Stimulated activated CD8-positive, alpha-beta memory T cell treated with anti-CD3 and anti-CD28 coated beads, Interleukin-2, amount 100 ng/mL, for 48 hours (primary cell): ENCODE measurements at regions not wholly inside any gene's neighbourhood (a gene's known extent, or its start where the extent isn't known, plus 50 kb on each side); places are given as distances from the start of the nearest gene placed in this dataset.

Experiments
- DNase-seq, 2 donors: peaks; one replicate each; pipeline ENCODE4 v3.0.0-alpha.2; 2020; ENCODE audit warnings: low read depth in 2 of 2

DNA sequence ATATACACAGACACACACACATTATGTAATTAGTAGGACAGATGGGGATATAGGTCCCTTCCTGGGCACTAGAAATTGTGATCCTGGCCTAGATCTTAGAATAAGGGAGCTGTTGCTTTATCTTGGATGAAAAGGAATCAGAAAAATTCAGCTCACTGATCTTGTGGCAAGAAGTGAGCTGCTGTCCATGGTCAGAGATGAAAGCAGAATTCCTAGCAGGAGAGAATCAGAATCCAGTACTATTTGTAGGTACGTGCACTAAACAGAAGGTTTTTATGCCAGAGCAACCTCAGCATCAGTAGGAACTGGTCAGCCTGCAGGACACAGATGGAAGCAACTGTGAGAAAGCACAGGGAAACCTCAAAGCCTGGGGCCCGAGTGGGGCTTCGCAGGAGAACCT is 549.2 kb upstream of the POM121L12 start:
- DNase-seq = no peak

DNA sequence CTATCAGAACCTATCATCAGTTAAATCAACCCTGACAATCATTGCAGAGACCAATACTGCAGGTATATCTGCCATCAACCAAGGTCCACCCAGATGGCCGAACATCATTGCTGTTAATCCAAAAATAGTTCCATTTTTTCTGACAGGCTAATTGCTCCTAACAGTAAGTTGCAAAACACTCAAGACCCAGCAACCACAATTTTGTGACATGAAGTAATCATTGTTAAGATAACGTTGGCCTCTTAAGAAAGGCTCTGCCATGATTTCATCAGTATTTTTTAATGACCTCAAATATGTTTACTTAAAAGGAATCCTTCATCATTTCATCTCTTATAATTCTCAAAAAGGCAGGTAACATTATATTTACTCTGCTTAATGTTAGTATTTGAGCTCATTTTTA is 553.4 kb upstream of the POM121L12 start:
- DNase-seq = no peak

DNA sequence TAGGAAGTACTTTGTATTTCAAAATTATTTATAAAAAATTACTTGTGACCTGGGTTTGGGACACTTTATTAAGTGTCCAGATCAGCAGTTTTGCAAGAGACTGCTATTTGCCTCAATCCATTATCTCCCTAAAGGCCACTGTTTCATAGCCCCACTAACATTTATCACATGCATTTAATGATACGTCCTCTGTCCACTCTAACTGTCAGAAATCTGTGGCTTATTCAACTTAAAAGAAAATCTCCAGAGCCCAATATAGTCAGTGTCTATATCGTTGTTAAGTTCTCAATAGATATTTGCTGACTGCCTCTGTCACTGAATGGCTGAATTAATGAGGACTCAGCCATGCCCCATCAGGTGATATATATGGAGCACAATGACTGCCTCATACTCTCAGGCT is 553.9 kb upstream of the POM121L12 start:
- no peak for DNase-seq

DNA sequence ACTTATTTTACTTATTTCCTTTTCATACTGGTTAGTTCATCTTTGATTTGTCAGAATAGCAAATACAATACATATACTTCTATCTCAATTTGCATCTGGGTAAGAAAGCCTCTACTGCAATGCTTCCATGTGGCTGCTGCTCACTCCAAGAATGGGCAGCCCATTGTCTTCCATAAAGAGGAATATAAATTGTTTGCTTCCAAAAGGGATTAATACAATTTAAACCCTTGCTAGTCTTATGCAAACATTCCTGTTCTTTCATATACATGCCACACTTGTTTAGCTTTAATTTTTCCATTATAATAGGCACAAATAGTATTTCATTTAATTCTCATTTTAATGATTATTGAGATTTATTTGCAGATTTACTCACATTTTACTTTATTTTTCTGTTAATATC is 555.4 kb upstream of the POM121L12 start:
- no peak for DNase-seq

DNA sequence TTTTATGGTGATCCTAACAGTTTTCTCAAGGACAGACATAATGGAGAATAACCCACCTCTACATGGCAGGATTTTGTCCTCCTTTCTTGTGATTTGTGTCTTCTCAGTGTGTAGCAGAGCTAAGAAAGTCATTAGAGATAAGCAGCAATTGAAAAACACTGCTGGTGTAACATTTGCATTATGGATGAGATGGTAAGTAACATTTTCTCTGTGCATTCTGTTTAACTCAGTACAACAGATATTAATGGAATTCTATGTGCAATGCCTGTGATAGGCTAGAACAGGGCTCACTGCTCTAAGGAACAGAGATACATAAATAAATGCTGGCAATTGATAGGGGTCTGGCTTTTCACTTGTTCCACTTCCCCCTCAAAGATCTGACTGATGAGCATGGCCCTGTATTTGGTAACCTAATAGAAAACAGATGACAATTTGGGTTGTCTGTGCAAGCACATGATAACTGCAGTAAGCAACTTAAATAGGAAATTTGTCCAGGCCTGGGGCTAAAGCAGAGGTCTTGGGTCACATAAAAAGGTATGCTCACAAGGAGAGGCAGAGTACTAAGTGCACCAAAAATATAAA is 560.3 kb upstream of the POM121L12 start:
- no peak for DNase-seq

DNA sequence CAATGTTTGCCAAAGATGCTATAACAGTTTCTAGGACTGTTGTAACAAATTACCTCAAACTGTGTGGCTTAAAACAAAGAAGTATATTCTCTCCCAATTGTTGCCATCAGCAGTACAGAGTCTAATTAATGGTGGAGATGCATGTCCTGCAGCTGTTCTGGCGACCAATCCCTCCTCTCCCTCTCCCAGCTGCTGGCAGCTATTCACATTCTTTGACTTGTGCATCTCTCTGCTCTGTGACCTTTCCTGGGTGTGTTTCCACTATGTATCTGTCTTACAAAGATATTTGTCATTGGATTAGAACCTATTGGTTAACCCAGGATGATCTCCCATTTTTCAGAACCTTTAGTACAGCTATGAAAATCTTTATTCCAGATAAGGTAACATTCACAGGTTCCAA is 561.7 kb upstream of the POM121L12 start:
- no peak for DNase-seq

DNA sequence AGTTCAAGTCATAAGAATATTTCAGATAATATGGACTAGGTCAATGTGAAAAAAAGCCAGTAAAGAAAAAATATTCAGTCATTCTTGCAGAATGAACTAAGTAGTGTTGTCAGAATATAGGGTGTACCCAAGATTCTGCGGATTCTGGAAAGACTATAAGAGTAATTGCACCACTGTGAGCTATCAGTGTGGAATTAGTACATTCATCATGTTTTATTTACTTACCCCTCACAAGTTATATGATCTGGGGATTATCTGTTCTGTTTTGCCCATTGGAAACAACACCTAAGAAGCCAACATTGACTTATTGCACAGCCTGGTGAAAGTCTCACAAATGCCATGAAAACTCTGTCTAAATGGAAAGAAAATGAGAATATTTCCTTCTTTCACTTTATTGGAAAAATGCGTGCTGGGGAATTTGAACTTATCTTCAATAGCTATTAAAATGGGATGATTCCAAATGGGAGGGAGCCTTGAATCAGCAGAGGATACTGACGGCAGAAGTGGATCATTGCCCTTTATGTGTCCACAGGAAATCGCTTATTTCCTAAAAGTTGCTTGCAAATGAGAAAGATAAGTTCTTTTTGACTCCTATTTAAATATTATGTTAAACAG is 563.3 kb upstream of the POM121L12 start:
- no peak for DNase-seq

DNA sequence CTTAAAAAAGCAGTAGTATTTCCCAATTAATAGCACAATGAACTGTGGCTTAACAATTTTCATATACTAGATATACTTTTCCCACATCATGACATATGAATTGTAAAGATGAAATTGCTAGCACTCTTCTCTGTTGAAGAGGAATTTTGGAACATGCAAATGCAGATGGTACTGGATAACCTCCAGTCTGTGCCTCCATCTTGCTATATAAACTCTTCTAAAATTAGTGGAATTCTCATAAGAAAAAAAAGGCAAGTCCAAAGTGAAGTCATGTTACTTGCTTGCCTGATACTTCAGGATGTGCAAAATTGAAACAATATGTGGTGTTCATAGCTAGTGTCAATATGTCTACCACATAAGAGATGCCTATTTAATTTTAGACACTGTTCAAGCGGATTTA is 570.2 kb upstream of the POM121L12 start:
- no peak for DNase-seq

DNA sequence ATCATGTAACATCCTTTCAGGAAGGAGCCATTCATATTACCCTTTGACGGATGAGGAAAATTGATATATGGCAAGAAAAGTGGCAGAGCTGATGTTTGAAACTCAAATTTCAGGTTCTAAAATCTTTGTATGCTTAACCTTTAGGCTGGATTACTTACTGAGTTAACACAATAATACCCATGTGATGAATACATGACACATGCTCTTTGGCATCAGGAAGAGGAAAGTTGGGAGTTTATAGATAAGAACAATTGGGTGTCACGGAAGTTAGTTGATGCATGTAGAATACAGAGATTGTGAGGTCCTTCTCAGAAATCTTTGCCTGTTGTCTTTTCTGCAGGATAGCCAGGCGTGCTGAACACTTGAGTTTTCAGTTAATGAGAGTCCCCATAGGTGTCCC is 572.1 kb upstream of the POM121L12 start:
- DNase-seq = no peak

DNA sequence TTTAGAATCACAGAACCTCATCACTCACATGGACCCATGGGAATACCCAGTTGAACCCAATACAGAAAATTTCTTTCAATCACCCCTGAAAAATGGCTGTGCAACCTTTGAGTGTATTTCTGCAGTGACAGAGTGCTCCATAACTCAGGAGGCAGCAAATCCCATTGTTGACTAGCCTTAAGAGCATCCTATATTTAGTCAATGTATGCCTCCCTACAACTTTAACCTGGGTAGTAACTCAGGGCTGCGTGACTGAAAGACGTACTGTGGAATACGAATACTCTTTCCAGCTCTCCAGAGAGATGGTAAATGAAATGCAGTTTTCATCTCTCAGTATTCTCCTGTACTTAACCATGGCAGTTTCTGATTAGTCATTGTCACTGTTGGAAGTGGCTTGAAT is 573.0 kb upstream of the POM121L12 start:
- DNase-seq = no peak

DNA sequence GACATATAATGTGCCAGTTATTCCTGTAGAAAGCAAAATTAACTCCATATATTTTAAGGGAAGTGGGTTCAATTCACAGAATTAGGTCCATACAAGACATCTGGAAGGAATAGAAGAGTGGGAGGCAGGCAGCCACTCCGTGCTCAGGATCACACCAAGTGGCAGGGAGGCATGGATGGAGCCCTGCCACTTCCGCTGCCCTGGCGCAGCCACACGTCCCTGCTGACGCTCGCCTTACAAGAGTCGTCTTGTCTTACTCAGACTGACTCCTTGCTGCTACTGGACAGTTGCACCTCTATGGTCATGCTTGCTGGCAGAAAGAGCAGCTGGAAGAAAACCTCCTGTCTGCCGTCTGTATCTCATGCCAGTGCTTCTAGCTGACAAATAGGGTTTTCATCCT is 579.9 kb upstream of the POM121L12 start:
- no peak for DNase-seq

DNA sequence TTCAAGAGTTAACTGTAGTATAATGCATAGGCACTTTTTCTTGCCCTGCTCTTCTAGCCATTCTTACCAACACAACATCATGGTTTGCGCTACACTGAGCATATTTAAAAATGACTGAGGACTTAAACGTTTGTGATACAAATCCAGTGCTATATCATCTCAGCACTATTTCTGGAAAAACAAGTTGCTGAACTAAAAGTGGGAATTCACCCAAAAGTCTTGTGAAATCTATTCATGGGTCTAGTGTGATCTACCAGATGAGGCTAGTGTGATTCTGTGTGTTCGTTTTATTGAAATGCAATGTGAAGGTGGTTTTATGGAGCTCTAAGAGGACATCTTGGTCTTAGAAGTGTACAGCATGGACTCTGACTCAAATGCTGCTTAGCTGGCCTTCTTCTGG is 584.6 kb upstream of the POM121L12 start:
- no peak for DNase-seq

DNA sequence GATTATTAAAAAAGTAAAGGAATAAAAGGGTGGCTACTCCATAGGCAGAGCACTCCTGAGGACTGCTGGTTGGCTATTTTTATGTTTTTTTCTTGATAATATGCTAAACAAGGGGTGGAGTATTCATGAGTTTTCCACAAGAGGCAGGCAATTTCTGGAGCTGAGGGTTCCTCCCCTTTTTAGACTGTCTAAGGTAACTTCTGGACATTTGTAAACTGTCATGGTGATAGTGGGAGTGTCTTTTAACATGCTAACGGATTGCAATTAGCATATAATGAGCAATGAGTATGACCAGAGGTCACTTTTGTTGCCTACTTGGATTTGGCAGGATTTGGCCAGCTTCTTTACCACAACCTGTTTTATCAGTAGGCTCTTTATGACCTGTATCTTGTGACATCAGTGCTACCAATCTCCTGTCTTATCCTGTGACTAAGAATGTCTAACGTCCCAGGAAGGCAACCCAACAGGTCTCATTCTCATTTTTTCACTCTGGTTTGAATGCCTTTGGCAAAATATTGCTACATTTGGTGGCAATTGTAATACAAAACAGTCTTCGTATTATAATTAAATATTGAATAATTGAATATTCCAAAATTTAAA is 587.8 kb upstream of the POM121L12 start:
- no peak for DNase-seq

DNA sequence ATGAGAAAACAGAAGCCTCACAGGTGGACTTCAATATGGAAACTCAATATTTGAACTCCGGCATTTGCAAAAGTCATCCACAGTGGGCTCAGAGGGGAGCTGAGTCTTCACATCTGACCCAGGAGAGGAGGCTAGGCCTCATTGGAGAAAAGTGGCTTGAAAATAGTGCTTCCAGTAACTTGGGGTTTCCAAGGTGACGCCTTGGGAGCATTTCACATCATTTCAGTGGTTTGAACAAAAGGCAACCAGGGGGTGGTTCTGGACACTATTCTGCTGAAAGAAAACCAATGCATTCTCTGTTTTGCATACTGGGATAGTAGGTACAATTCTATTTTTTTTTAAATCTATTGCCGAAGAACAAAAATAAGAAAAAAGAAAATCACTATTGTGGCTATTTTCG is 599.2 kb upstream of the POM121L12 start:
- no peak for DNase-seq

DNA sequence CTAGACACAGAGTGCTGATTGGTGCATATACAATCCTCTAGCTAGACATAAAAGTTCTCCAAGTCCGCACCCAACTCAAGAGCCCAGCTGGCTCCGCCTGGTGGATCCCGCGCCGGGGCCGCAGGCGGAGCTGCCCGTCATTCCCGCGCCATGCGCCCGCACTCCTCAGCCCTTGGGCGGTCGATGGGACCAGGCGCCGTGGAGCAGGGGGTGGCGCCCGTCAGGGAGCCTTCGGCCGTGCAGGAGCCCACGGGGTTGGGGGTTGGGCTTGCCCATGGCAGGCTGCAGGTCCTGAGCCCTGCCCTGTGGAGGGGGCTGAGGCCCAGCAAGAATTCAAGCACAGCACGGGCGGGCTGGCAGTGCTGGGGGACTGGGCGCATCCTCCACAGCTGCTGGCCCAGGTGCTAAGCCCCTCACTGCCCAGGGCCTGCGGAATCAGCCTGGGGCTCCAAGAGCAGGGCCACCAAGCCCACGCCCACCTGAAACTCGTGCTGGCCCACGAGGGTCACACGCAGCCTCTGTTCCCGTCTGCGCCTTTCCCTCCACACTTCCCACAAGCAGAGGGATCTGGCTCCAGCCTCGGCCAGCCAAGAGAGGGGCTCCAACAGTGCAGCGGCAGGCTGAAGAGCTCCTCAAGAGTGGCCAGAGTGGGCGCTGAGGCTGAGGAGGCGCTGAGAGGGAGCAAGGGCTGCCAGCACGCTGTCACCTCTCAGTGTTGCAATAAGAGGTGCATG is 604.2 kb upstream of the POM121L12 start:
- DNase-seq = no peak

DNA sequence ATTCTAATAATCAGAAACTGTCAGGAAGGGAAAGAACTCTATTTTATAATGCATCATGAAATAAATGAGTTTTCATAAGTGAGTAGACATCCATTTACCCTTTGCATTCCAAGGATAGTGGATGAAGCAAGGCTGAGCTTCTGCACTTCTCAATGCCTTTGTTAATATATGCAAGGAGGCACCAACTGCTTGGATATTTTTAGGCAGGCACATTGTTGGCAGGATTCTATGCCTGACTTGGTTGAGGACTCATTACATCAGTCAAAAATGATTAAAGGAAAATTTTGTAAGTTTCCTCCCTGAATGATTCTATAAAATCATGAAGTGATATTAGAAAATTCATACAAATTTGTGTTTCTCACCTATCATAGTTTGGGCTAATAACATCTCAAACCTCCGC is 612.2 kb upstream of the POM121L12 start:
- DNase-seq = no peak

DNA sequence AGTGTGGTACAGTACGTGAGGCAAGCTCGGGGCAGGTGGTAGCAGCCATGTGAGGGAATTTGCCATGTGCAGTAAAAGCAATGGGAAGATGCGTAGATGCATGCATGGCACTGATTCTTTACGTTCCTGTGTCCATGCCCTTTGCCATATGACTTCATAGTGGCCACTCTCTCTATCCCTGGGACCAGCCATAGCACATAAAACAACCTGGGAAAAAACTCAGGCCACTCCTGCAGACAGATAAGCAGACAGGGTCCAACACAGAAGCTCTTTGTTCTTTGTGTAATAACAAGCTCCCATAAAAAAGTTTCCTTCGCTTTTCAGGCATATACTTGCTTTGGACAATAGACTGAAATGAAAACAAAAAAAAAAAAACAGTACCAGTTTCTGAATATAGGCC is 622.4 kb upstream of the POM121L12 start:
- DNase-seq = no peak

DNA sequence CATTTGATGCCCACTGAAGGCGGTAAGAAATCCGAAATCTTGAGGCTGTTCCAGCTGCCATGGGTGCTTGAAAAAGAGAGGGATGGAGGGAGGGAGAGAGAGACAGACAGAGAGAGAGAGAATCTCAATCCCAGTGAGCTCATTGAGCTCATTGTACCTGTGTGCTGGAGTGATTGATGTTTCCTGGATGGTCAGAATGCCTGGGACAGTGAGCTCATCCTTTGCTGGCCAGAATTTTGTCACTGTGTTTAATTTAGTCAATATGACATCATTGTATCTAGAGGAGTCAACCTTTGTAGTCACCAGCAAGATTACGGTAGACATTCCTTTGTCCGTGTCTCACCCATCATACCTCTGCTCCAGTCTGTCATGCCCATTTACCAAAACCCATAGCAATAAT is 625.4 kb upstream of the POM121L12 start:
- DNase-seq = no peak

DNA sequence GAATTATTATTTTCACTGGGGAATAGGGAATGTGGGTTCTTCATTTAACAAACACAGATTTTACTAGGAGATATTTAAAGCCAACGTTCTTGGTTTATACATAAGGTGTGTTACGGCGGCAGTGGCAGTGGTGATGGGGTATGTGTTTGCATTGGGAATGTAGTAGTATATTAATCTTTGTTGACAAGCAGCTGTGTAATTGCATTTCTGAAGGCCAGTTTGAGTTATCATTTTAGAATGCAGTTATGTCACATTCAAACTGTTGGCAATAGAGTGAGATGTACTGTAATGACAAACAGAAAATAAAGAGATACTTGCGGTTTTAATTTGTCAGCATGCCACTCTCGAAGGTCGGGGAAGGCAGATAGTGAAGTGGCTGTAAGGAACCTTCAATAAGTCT is 628.6 kb upstream of the POM121L12 start:
- no peak for DNase-seq

DNA sequence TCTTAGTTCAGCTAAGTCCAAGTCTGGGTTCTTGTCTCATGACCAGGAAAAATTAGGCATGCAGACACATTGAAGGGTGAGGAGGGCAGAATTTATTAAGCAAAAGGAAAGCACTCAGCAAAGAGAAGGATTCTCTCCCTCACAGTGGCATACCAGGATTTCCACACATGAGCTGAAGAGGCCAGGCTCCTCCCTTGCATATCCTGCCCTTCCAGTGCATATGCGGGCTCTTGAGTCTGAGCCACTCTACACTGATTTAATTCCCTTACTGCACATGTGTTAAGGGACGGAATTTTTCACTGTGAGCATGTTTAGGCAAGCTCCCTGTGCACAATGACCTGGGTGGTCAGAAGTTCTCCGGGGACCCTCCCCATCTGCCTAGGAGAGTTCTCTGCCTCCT is 652.7 kb upstream of the POM121L12 start:
- no peak for DNase-seq

DNA sequence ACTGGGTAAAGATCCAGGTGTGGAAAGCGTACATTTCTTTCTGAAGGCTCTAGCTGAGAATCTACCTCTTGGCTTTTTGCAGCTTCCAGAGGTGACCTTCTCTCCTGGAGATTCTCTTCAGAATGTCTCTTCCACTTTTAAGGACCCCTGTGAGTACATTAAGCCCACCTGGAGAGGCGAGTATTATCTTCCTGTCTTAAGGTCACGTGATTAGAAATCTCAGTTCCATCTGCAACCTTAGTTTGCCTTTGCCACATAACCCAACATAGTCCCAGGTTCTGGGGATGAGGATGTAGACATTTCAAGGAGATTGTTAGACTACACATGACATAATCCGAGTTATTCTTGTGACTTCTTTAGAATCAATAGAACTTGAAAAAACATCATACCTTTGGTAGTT is 665.5 kb upstream of the POM121L12 start:
- DNase-seq = no peak

DNA sequence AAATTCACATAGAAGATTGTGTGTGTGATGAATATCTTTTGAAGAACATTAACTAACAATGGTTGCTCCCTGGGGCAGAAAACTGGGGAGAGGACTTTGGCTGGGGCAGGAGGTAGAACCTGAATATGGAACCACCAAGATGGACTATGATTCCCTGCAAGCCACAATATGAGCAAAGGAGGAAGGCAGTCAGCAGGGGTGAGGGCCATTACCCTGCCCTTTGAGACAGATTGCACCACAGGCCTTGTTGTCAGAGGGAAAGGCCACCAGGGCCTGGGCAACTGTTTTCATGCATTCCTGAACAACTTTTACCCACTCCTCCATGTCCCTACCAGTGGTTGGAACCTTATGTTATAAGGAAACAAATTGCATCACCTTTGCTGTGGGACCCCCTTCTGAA is 670.1 kb upstream of the POM121L12 start:
- no peak for DNase-seq

DNA sequence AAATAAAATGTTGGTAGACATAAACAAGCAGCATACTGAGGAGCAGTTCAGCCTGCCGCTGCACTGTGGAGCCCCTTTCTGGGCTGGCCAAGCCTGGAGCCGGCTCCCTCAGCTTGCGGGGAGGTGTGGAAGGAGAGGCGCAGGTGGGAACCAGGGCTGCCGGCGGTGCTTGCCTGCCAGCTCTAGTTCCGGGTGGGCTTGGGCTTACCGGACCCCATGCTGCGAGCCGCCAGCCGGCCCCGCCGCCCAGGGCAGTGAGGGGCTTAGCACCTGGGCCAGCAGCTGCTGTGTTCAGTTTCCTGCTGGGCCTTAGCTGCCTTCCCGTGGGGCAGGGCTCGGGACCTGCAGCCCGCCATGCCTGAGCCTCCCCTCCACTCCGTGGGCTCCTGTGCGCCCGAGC is 672.9 kb upstream of the POM121L12 start:
- no peak for DNase-seq
